Liver (tissue), 3 donors: ENCODE measurements at regions not wholly inside any gene's neighbourhood (a gene's known extent, or its start where the extent isn't known, plus 50 kb on each side); places are given as distances from the start of the nearest gene placed in this dataset.
"Not testable (repeated sequence)": the region's sequence is repeated elsewhere in the genome, so short reads cannot be mapped to it uniquely, and the experiment has no call there.

Experiments
- CTCF ChIP-seq: fragments of 150-350 bp; IDR thresholded peaks from 2 replicates; pipeline ENCODE4 v1.5.1; 2017; ENCODE audit warnings: improper control_type of control experiment, low read depth, low read length; ENCODE audit not compliant: missing input control
- EGR1 ChIP-seq, 2 donors: IDR thresholded peaks; 2 replicates each; pipeline ENCODE4 v1.6.1; 2016 to 2018; ENCODE audit warnings: antibody characterized with exemption in 2 of 2, low read depth in 2 of 2
- GABPA ChIP-seq, 2 donors: IDR thresholded peaks in 1 of 2; conservative IDR thresholded peaks in 1 of 2; 2 replicates each; pipeline ENCODE4 v1.6.1; 2016; ENCODE audit warnings: antibody characterized with exemption in 2 of 2, mild to moderate bottlenecking in 1 of 2, moderate library complexity in 1 of 2
- HNF4A ChIP-seq, 2 donors: conservative IDR thresholded peaks; 2 replicates each; pipeline ENCODE4 v1.6.1; 2016; ENCODE audit warnings: antibody characterized with exemption in 2 of 2, mild to moderate bottlenecking in 2 of 2
- RAD21 ChIP-seq, 2 donors: IDR thresholded peaks; 2 replicates each; pipeline ENCODE4 v1.6.1; 2016; ENCODE audit warnings: antibody characterized with exemption in 2 of 2, mild to moderate bottlenecking in 2 of 2
- REST ChIP-seq: IDR thresholded peaks from 2 replicates; pipeline ENCODE4 v1.6.1; 2016; ENCODE audit warnings: antibody characterized with exemption, mild to moderate bottlenecking
- SP1 ChIP-seq: IDR thresholded peaks from 2 replicates; pipeline ENCODE4 v1.6.1; 2018; ENCODE audit warnings: antibody characterized with exemption, mild to moderate bottlenecking
- YY1 ChIP-seq: IDR thresholded peaks from 2 replicates; pipeline ENCODE4 v1.6.1; 2016; ENCODE audit warnings: antibody characterized with exemption, mild to moderate bottlenecking
- TF ChIP-seq, protein P1 (sequence below): IDR thresholded peaks from 2 replicates; pipeline ENCODE4 v1.6.1; 2016; ENCODE audit warnings: antibody characterized with exemption
- donor health status: healthy.
- donor health status: healthy.

DNA sequence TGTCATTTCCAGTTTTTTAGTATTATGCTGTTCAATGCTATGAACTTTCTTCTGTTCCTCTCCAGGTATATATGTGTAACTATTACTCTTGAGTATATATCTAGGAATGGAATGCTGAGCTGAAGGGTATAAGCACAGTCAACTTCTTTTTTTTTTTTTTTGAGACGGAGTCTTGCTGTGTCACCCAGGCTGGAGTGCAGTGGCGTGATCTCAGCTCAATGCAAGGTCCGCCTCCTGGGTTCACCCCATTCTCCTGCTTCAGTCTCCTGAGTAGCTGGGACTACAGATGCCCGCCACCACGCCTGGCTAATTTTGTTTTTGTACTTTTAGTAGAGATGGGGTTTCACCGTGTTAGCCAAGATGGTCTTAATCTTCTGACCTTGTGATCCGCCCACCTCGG, 110.5 kb downstream of the DACT1 start:
- TF ChIP-seq CTCF; REST; EGR1 (IDR thresholded peaks at IDR 0.05; ENCODE audit: low read depth in 2 of 2); GABPA (IDR thresholded peaks at IDR 0.05 in 1 of 2, conservative IDR thresholded peaks at IDR 0.05 in 1 of 2); YY1; SP1; RAD21 (IDR thresholded peaks at IDR 0.05); HNF4A (conservative IDR thresholded peaks at IDR 0.05): not testable (repeated sequence)
- TF ChIP-seq, protein P1, sequence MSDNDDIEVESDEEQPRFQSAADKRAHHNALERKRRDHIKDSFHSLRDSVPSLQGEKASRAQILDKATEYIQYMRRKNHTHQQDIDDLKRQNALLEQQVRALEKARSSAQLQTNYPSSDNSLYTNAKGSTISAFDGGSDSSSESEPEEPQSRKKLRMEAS: not testable (repeated sequence)
